ENCODE measurements at regions not wholly inside any gene's neighbourhood (a gene's known extent, or its start where the extent isn't known, plus 50 kb on each side); places are given as distances from the start of the nearest gene placed in this dataset.
"Not testable (repeated sequence)": the region's sequence is repeated elsewhere in the genome, so short reads cannot be mapped to it uniquely, and the experiment has no call there.

DNA sequence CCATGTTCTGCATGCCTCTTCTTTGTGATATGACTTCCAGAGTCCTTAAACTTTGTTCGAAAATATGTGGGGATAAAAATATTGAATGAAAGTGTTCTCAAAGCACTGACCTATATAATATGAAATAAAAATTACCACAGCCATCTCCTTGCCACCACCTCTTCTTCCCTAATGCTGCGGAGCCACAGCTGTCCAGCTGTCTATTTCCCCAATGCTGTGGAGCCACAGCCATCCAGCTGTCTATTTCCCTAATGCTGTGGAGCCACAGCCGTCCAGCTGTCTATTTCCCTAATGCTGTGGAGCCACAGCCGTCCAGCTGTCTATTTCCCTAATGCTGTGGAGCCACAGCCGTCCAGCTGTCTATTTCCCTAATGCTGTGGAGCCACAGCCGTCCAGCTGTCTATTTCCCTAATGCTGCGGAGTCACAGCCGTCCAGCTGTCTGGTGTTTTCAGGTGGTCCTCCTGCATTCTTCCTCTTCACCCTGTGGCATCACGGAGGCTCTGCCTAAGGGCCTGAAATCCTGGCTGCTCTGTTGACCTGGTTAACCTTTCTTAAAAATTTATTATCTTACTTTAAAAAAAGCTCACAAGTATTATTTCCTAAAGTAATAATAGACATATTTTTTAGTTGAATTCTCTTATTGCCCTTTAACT lies 266.1 kb upstream of the MEX3C start:
- no peak for DNase-seq

- DNase-seq: no peak
Measured at GRCh38 chr18:51478908-51479307, 281.4 kb upstream of the MEX3C start.

- DNase-seq: no peak
Measured at GRCh38 chr18:51479736-51480135, 282.3 kb upstream of the MEX3C start.

- DNase-seq: no peak
Measured at GRCh38 chr18:51480407-51481261, 283.2 kb upstream of the MEX3C start.

DNA sequence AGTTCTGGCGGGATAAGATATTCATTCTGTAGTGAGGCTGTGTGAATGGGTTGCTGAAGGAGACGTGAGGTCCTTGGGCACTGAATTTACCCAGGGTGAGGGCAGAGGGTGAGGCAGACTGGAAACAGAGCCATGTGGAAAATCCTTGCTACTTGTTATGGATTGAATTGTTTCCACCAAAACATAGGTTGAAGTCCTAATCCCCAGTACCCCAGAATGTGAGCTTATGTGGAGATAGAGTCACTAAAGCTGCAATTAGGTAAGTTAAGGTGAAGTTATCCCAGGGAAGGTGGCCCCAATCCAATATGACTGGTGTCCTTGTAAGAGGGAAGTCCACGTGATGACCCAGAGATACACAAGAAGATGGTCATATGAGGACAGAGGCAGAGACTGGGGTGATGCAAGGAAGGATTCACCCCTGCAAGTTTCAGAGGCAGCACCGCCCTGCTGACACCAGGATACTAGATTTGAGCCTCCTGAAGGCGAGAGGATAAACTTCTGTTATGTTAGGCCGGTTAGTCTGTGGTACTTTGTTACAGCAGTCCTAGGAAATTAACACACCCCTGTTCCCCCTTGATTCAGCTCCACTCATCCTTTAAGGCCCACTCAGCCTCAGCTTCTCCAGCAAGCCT lies 289.4 kb upstream of the MEX3C start:
- DNase-seq: no peak

GRCh38 chr18:51490417-51490816 lies 292.9 kb upstream of the MEX3C start:
- DNase-seq: no peak

DNA sequence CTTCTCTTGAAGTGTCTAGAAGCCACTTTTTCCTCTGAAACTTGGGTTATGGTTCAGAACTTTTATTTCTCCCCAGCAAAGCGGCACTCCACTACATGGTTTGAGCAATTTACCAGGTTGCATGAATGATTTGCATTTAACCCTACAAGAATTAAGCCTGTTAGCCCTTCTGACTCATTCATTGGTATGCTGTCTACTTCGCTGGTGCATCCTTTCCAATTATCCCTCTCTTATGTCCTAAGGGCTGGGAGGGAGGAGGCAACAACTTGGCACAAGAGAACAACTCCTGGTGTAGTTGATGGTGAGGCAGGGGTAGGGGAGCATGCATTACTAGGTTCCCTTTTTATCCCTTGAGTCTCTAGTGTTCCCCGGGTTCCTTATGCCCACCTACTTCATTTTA lies 293.4 kb upstream of the MEX3C start:
- DNase-seq: no peak

DNA sequence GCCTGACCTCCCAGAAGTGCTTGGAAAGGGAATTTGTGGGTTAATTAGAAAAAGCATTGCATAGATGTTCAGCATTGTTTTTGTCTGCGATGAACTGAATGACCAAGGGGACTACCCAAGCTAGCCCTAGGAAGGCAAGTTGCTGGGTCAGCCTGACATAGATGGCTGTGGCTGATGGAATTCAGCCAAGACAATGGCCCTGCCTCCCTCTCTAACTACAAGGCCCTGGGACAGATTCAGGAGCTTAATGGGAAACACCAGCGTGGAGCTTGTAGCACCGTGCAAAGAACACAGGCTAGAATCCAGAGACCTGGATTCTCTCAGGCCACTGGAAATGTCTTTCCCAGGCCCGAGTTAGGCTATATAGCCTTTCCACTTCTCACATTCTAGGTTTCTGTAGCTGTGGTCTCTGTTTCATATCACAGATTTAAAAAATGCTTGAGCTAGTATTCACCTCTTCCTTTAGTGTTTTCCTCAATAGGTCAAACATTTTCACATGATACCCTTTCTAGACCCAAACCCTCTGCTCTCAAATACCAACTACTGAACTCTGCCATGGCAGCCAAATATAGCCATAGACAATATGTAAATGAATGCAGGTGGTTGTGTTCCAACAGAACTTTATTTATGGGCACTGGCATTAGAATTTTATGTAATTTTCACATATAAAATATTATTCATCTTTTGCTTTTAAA lies 294.3 kb upstream of the MEX3C start:
- DNase-seq: no peak

DNA sequence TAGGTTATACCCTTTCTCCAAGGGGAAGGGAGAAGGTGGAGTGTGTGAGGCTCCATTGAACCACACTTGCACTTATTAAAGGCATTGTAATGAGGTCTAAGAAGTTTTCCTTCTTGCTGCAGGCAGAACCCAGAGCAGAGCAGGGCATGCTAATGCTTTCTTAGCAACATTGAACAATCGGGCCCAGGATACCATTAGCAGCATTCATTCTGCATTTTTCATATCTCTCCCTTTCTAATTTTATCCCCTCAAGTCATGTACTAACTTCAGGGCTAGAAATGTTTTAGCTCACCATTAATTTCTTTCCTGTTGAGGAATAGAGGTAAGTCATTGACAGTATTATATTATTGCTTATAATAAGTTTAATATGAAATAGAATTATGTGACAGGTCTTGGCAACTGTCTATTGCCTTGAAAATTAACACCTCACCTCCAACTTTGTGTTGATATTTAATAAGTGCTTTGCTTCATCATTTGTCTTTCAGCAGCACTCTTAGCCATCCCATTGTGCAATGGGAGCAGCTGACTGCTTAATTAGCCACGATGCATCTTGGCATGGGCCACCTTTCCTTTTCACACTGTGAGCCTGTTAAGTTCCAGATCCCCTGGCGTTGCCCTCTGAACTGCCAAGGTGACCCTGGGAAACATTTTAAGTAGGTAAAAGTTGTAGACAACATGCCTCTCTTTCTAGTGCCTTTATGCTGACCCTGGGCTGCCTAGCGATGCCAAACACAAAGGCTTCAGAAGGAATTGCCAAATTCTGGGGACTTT lies 300.8 kb upstream of the MEX3C start:
- no peak for DNase-seq

GRCh38 chr18:51503351-51503750 lies 305.9 kb upstream of the MEX3C start:
- DNase-seq: no peak

GRCh38 chr18:51506811-51507210 lies 309.3 kb upstream of the MEX3C start:
- no peak for DNase-seq

DNA sequence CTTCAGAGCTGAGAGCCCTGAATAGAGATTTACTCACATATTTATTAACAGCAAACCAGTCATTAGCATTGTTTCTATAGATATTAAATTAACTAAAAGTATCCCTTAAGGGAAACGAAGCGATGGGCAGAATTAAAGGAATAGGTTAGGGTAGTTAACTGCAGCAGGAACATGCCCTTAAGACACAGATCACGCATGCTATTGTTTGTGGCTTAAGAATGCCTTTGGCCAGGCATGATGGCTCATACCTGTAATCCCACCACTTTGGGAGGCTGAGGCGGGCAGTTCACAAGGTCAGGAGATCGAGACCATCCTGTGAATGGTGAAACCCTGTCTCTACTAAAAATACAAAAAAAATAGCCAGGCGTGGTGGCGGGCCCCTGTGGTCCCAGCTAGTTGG lies 310.9 kb upstream of the MEX3C start:
- DNase-seq: not testable (repeated sequence)

GRCh38 chr18:51510020-51510419 lies 312.5 kb upstream of the MEX3C start:
- no peak for DNase-seq

DNA sequence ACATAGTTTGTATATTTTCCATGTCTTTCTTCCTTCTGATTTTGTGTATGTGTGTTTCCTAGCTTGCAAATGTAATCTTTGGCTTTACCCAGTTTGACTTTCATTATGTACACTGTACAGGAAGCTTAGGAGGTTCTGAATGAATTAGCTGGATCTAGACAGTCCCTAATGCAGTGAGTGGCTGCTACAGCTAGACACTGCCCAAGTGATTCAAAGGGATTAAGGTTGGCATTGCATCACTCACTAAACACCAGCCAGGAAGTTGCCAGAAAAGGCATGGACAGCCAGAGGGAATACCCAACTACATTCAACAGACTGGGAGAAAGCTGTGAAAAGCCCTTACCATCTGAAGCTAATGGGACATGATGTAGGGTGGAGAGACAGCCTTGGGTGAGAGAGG lies 316.0 kb upstream of the MEX3C start:
- DNase-seq: no peak

GRCh38 chr18:51514128-51514527 lies 316.6 kb upstream of the MEX3C start:
- no peak for DNase-seq

GRCh38 chr18:51516478-51517038 lies 319.1 kb upstream of the MEX3C start:
- no peak for DNase-seq

GRCh38 chr18:51519571-51519970 lies 322.1 kb upstream of the MEX3C start:
- no peak for DNase-seq

GRCh38 chr18:51520676-51521180 lies 323.2 kb upstream of the MEX3C start:
- no peak for DNase-seq

GRCh38 chr18:51522338-51522737 lies 324.9 kb upstream of the MEX3C start:
- no peak for DNase-seq

DNA sequence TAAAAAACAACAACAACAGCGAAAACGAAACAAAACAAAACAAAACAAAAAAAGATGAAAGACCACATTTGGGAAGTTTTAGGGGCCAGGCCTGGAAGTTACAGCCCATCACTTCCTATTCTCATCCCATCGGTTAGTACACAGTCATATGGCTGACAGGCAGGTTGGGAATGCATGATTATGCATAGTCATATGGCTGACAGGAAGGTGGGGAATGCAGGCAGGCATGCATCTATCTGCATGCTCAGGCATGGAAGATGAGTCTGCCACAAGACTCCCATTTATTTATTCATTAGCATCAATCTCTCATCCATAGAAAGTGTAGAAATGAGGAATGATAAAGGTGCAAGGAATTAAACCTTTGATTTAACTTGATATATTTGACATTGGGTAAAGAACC lies 325.3 kb upstream of the MEX3C start:
- no peak for DNase-seq

DNA sequence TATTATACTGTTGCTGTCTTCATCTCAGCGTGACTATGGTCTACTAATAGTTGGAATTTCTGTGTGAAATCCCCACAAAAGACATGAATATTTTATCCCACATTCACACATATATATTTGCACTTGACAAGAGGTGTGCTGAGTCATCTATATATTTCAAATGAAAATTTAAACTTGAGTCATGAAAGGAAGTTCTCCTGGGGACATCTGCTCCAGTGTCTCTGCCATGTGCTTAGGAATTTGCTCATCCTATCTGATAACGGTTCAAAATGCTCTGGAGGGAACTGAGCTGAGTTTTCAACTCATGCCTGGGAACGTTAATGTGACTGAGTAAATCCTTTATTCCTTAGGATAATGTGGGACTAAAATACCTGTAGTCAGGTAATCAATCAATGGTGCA lies 326.2 kb upstream of the MEX3C start:
- DNase-seq: no peak
